Smooth muscle cell (in vitro differentiated cells): ENCODE measurements at regions not wholly inside any gene's neighbourhood (a gene's known extent, or its start where the extent isn't known, plus 50 kb on each side); places are given as distances from the start of the nearest gene placed in this dataset.

Source experiments
- DNase-seq: peaks from one replicate; lab custom pipeline; 2025; ENCODE audit not compliant: unreplicated experiment; lab: John Stamatoyannopoulos, UW
- H2AFZ ChIP-seq: fragments of 200-600 bp; sonication (generic); 2 replicates; pipeline ENCODE4 v1.6.0; 2016; ENCODE audit warnings: antibody characterized with exemption, low read depth, mild to moderate bottlenecking
- H3F3A ChIP-seq: fragments of 200-600 bp; sonication (generic); 2 replicates; pipeline ENCODE4 v1.6.0; 2017; ENCODE audit warnings: antibody characterized with exemption, low read depth
- H3K27ac ChIP-seq: fragments of 200-600 bp; sonication (generic); 2 replicates; pipeline ENCODE4 v1.5.1; 2016; ENCODE audit warnings: low read depth, mild to moderate bottlenecking
- H3K27me3 ChIP-seq: fragments of 200-600 bp; sonication (generic); 2 replicates; pipeline ENCODE4 v1.6.1; 2016; ENCODE audit warnings: low read depth, mild to moderate bottlenecking
- H3K36me3 ChIP-seq: fragments of 200-600 bp; sonication (generic); 2 replicates; pipeline ENCODE4 v1.5.1; 2016; ENCODE audit warnings: low read depth
- H3K4me1 ChIP-seq: fragments of 200-600 bp; sonication (generic); 2 replicates; pipeline ENCODE4 v1.5.1; 2016; ENCODE audit warnings: low read depth
- H3K4me2 ChIP-seq: fragments of 200-600 bp; sonication (generic); 2 replicates; pipeline ENCODE4 v1.6.0; 2016; ENCODE audit warnings: mild to moderate bottlenecking
- H3K4me3 ChIP-seq: fragments of 200-600 bp; sonication (generic); 2 replicates; pipeline ENCODE4 v1.5.1; 2016; ENCODE audit warnings: mild to moderate bottlenecking
- H3K79me2 ChIP-seq: fragments of 200-600 bp; sonication (generic); 2 replicates; pipeline ENCODE4 v1.6.0; 2016; ENCODE audit warnings: low read depth, mild to moderate bottlenecking
- H3K9ac ChIP-seq: fragments of 200-600 bp; sonication (generic); 2 replicates; pipeline ENCODE4 v1.6.0; 2016; ENCODE audit warnings: low read depth
- H3K9me3 ChIP-seq: fragments of 200-600 bp; sonication (generic); replicated peaks from 2 replicates; pipeline ENCODE4 v1.5.1; 2016; ENCODE audit warnings: low read depth
- H4K20me1 ChIP-seq: fragments of 200-600 bp; sonication (generic); 2 replicates; pipeline ENCODE4 v1.6.0; 2016; ENCODE audit warnings: low read depth
- WGBS: methylation state at CpG from one replicate; pipeline ENCODE4 v1.1.7; 2016; ENCODE audit warnings: low lambda C conversion rate; 5-methylcytosine and 5-hydroxymethylcytosine counted together
- TF ChIP-seq, protein P1 (sequence below): fragments of 200-600 bp; sonication (generic); IDR thresholded peaks from 2 replicates; pipeline ENCODE4 v1.5.1; 2017; ENCODE audit warnings: borderline replicate concordance, mild to moderate bottlenecking, antibody characterized with exemption; ENCODE audit not compliant: insufficient read depth, poor library complexity, severe bottlenecking

DNA sequence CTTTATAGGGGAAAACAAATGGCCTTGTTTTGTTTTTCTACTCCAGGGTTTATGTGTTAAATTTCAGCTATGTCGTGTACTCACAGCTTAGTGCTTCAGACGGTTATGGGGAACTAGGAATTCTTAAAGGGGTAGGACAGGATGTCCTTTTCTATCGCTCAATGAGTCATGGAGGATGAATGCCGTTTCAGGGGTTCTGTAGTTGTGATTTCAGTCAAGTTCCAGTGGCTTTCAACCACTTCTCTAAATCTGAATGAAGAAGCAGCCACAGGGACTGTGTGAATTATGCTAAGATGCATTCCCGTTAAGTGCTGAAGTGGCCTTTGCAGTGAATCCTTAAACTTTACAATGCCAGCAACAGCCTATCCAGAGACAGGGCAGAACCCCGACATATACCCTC is 1231.7 kb upstream of the ZEB2 start:
- no peaks in the 10 kb centered on the region for H3K9me3 ChIP-seq
- H3K79me2 ChIP-seq = no peaks in the 10 kb centered on the region
- no peaks in the 10 kb centered on the region for H3K36me3 ChIP-seq
- H2AFZ ChIP-seq = peak overlapping the region; percentile 77
- 9% methylated on average over 6 of the region's 6 CpGs for WGBS
- H3K4me3 ChIP-seq = no peak overlapping the region
- H4K20me1 ChIP-seq = no peaks in the 10 kb centered on the region
- no peaks in the 10 kb centered on the region for H3K27me3 ChIP-seq
- TF ChIP-seq, protein P1, sequence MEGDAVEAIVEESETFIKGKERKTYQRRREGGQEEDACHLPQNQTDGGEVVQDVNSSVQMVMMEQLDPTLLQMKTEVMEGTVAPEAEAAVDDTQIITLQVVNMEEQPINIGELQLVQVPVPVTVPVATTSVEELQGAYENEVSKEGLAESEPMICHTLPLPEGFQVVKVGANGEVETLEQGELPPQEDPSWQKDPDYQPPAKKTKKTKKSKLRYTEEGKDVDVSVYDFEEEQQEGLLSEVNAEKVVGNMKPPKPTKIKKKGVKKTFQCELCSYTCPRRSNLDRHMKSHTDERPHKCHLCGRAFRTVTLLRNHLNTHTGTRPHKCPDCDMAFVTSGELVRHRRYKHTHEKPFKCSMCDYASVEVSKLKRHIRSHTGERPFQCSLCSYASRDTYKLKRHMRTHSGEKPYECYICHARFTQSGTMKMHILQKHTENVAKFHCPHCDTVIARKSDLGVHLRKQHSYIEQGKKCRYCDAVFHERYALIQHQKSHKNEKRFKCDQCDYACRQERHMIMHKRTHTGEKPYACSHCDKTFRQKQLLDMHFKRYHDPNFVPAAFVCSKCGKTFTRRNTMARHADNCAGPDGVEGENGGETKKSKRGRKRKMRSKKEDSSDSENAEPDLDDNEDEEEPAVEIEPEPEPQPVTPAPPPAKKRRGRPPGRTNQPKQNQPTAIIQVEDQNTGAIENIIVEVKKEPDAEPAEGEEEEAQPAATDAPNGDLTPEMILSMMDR = no peak
- H3K4me1 ChIP-seq = peaks cover 29% of the 10 kb centered on the region
- H3K27ac ChIP-seq = peak overlapping the region; percentile 88
- DNase-seq = no peak
- H3K4me2 ChIP-seq = peak overlapping the region; percentile 59
- peaks cover 32% of the 10 kb centered on the region for H3F3A ChIP-seq
- peak overlapping the region; percentile 5 for H3K9ac ChIP-seq

DNA sequence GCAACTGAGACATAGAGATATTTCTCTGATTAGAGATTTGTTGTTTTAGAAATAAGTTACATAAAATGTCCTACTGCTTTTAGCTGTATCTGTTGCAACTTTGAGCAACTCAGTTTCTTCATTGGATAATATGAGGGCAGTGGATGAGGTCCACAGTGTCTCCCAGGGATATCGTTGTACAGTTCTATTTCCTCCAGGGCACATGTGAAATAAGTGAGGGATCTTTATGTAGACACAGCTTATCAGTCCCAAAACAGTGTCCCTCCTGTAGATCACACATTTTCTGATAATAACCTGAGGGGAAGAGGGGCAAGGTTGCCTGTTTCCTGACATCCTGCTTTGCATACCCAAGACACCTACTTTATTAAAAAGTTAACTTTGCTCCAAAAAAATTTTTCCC is 1231.2 kb upstream of the ZEB2 start:
- Histone ChIP-seq H3K79me2 (no peaks in the 10 kb centered on the region), H3K9ac (peak overlapping the region; percentile 5), H4K20me1 (no peaks in the 10 kb centered on the region), H3K27me3 (no peaks in the 10 kb centered on the region), H3K4me3 (no peak overlapping the region), H2AFZ (peak overlapping the region; percentile 77), H3F3A (peaks cover 32% of the 10 kb centered on the region), H3K27ac (peak overlapping the region; percentile 88), H3K4me1 (peaks cover 29% of the 10 kb centered on the region), H3K9me3 (no peaks in the 10 kb centered on the region), H3K4me2 (peak overlapping the region; percentile 59), H3K36me3 (no peaks in the 10 kb centered on the region)
- WGBS = 30% methylated on average over 1 of the region's 1 CpG
- TF ChIP-seq, protein P1 = no peak
- DNase-seq = no peak

DNA sequence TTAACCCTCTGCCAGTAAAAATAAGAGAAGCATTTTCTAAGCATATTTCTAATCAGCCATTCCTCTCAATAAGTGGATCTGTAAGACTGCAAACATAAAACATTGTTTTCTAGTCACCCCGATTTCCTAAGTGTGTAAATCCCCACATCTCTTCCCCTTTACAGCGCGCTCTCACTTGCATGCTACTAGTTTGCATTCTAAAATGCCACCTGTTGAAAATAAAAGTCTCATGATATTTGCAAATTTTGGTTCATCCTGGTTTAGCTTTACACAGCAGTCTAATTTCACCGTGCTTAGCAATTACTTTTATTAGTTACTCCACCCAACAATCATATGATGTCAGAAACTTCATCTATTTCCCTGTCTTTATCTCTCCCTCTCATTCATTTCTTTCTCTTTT is 1230.7 kb upstream of the ZEB2 start:
- peak overlapping the region; percentile 88 for H3K27ac ChIP-seq
- WGBS = 84% methylated on average over 4 of the region's 4 CpGs
- H3K27me3 ChIP-seq = no peaks in the 10 kb centered on the region
- H3K4me3 ChIP-seq = no peak overlapping the region
- H3K36me3 ChIP-seq = no peaks in the 10 kb centered on the region
- no peaks in the 10 kb centered on the region for H3K79me2 ChIP-seq
- peaks cover 29% of the 10 kb centered on the region for H3K4me1 ChIP-seq
- TF ChIP-seq, protein P1 = no peak
- H3F3A ChIP-seq = peaks cover 32% of the 10 kb centered on the region
- H2AFZ ChIP-seq = peak overlapping the region; percentile 77
- no peaks in the 10 kb centered on the region for H3K9me3 ChIP-seq
- H3K4me2 ChIP-seq = peak overlapping the region; percentile 59
- DNase-seq = no peak
- no peak overlapping the region for H3K9ac ChIP-seq
- no peaks in the 10 kb centered on the region for H4K20me1 ChIP-seq

DNA sequence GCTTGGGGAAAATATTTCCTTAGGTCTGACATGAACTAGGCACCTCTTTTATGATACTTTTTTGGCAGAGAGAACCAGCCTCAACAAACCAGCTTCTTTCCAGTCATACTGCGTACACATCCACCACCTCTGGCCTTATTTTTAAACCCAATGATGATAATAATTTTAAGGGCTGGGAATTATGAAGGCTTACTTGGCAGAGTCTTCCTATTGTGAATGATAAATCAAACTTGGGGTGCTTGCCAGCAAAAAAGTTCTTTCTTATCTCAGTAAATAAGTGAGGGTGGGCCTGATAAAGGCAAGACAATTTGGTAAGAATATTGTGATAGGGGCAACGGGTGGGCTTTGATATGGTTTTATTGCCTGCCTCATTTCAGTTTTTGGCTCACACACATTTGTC is 1230.2 kb upstream of the ZEB2 start:
- H3K36me3 ChIP-seq = no peaks in the 10 kb centered on the region
- no peaks in the 10 kb centered on the region for H3K9me3 ChIP-seq
- H4K20me1 ChIP-seq = no peaks in the 10 kb centered on the region
- H3K9ac ChIP-seq = no peak overlapping the region
- TF ChIP-seq, protein P1 = no peak
- peak overlapping the region; percentile 32 for H2AFZ ChIP-seq
- H3K4me1 ChIP-seq = peaks cover 29% of the 10 kb centered on the region
- peak overlapping the region; percentile 88 for H3K27ac ChIP-seq
- H3K79me2 ChIP-seq = no peaks in the 10 kb centered on the region
- H3F3A ChIP-seq = peaks cover 32% of the 10 kb centered on the region
- DNase-seq = no peak
- H3K4me3 ChIP-seq = no peak overlapping the region
- WGBS = 69% methylated on average over 2 of the region's 2 CpGs
- no peaks in the 10 kb centered on the region for H3K27me3 ChIP-seq
- H3K4me2 ChIP-seq = no peak overlapping the region
